Panc1 (cell line): ENCODE measurements at regions not wholly inside any gene's neighbourhood (a gene's known extent, or its start where the extent isn't known, plus 50 kb on each side); places are given as distances from the start of the nearest gene placed in this dataset.

Source experiments
- POLR2AphosphoS5 ChIP-seq: IDR thresholded peaks from 2 replicates; pipeline ENCODE4 v1.6.1; 2012; ENCODE audit warnings: mild to moderate bottlenecking, low read depth, low read length, moderate library complexity
- TCF7L2 ChIP-seq: IDR thresholded peaks from 2 replicates; pipeline ENCODE4 v1.6.1; 2011; ENCODE audit warnings: mild to moderate bottlenecking, low read depth, low read length, inconsistent platforms
- TF ChIP-seq, protein P1 (sequence below): fragments of 450-650 bp; IDR thresholded peaks from 2 replicates; pipeline ENCODE4 v1.5.1; 2017; ENCODE audit warnings: mild to moderate bottlenecking
- TF ChIP-seq, protein P2 (sequence below), 2 experiments: IDR thresholded peaks; 2 replicates each; pipeline ENCODE4 v1.6.1; 2011 to 2012; ENCODE audit warnings: low read depth in 2 of 2, control low read depth in 1 of 2, low read length in 1 of 2, mild to moderate bottlenecking in 1 of 2, moderate library complexity in 1 of 2; ENCODE audit not compliant: insufficient read depth in 1 of 2

DNA sequence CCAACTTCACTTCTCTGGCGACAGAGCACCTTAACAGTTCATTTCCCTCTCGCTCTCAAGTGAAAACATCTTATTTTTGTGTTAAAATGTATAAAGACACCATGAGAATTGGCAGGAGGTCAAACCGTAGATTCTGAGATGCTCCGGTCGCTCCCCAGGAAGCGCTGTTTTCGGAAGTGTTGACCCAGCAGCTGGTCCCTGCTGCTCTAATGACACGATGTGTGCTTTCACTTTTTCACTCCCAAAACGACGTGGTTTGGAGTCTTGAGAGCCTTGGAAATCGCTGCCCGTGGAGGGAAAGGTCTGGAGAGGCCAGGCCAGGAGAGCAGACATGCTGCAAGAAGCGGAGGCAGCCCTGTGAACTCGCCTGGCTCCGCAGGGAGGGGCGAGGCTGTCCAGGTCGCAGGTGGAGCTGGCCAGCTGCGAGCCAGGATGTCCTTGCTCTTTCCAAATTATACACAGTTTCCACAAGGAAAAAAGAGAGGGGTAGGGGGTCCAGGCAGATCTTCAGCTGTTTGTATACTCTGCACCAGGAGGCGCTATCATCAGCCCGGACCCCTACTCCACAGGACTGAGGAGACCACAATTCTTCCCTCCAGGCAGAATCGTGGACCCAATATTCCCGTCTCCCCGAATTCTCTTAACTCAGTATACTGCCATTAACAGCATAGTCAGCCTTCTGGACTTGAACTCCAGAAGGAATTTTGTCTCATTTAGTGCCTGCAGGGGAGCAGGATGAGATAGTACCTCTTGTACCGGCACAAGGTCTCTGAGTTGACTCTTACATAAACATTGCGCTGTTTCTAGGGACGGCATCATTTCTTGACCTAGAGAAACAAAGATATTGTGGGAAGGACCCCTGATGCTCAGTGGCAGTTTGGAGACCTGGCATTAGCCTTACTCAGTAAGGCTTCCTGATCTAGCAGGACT is 248.6 kb upstream of the ANKRD55 start:
- TF ChIP-seq, protein P1, sequence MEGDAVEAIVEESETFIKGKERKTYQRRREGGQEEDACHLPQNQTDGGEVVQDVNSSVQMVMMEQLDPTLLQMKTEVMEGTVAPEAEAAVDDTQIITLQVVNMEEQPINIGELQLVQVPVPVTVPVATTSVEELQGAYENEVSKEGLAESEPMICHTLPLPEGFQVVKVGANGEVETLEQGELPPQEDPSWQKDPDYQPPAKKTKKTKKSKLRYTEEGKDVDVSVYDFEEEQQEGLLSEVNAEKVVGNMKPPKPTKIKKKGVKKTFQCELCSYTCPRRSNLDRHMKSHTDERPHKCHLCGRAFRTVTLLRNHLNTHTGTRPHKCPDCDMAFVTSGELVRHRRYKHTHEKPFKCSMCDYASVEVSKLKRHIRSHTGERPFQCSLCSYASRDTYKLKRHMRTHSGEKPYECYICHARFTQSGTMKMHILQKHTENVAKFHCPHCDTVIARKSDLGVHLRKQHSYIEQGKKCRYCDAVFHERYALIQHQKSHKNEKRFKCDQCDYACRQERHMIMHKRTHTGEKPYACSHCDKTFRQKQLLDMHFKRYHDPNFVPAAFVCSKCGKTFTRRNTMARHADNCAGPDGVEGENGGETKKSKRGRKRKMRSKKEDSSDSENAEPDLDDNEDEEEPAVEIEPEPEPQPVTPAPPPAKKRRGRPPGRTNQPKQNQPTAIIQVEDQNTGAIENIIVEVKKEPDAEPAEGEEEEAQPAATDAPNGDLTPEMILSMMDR = peak; percentile 55
- no peak for TF ChIP-seq POLR2AphosphoS5
- TF ChIP-seq, protein P2, sequence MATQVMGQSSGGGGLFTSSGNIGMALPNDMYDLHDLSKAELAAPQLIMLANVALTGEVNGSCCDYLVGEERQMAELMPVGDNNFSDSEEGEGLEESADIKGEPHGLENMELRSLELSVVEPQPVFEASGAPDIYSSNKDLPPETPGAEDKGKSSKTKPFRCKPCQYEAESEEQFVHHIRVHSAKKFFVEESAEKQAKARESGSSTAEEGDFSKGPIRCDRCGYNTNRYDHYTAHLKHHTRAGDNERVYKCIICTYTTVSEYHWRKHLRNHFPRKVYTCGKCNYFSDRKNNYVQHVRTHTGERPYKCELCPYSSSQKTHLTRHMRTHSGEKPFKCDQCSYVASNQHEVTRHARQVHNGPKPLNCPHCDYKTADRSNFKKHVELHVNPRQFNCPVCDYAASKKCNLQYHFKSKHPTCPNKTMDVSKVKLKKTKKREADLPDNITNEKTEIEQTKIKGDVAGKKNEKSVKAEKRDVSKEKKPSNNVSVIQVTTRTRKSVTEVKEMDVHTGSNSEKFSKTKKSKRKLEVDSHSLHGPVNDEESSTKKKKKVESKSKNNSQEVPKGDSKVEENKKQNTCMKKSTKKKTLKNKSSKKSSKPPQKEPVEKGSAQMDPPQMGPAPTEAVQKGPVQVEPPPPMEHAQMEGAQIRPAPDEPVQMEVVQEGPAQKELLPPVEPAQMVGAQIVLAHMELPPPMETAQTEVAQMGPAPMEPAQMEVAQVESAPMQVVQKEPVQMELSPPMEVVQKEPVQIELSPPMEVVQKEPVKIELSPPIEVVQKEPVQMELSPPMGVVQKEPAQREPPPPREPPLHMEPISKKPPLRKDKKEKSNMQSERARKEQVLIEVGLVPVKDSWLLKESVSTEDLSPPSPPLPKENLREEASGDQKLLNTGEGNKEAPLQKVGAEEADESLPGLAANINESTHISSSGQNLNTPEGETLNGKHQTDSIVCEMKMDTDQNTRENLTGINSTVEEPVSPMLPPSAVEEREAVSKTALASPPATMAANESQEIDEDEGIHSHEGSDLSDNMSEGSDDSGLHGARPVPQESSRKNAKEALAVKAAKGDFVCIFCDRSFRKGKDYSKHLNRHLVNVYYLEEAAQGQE (IDR thresholded peaks at IDR 0.05; ENCODE audit: insufficient read depth in 1 of 2, low read depth in 2 of 2, low read length in 1 of 2) = no peak
- no peak for TF ChIP-seq TCF7L2
